WTC11 (cell line): ENCODE measurements at regions not wholly inside any gene's neighbourhood (a gene's known extent, or its start where the extent isn't known, plus 50 kb on each side); places are given as distances from the start of the nearest gene placed in this dataset.

Source experiments
- ATAC-seq: fragments of 200-7000 bp; cut with Tn5 transposase; 2 replicates; pipeline ENCODE4 v1.10.0; 2021; ENCODE audit warnings: mild to moderate bottlenecking, moderate library complexity
- CTCF ChIA-PET: fragments of 300-600 bp; sonication (Branson Sonifier 250); formaldehyde crosslinking; loops from one replicate; lab custom pipeline; 2021; ENCODE audit warnings: antibody characterized with exemption; lab: Charles Lee
- POLR2A ChIA-PET: fragments of 350-600 bp; sonication (Branson Sonifier 250); formaldehyde crosslinking; loops from one replicate; lab custom pipeline; 2021; ENCODE audit warnings: antibody characterized with exemption; lab: Charles Lee
- DNase-seq: peaks from one replicate; pipeline ENCODE4 v3.0.0; 2021; ENCODE audit warnings: low spot score
- H3K27ac Mint-ChIP-seq: 2 replicates; pipeline ENCODE4 v1.8.0; 2021; ENCODE audit warnings: mixed read lengths
- H3K27me3 Mint-ChIP-seq: 2 replicates; pipeline ENCODE4 v1.8.0; 2021; ENCODE audit warnings: low read depth, mild to moderate bottlenecking, moderate library complexity, mixed read lengths
- H3K36me3 Mint-ChIP-seq: 2 replicates; pipeline ENCODE4 v1.8.0; 2021; ENCODE audit warnings: mixed read lengths
- H3K4me1 Mint-ChIP-seq: 2 replicates; pipeline ENCODE4 v1.8.0; 2022; ENCODE audit warnings: mixed read lengths
- H3K4me3 Mint-ChIP-seq: 2 replicates; pipeline ENCODE4 v1.8.0; 2021; ENCODE audit warnings: mild to moderate bottlenecking, moderate library complexity, mixed read lengths
- H3K9me3 Mint-ChIP-seq: 2 replicates; pipeline ENCODE4 v1.8.0; 2021; ENCODE audit warnings: mixed read lengths
- EMX1 ChIP-seq: fragments of 250-450 bp; sonication (Bioruptor Pico); IDR thresholded peaks from 2 replicates; pipeline ENCODE4 v1.8.0; 2021; ENCODE audit warnings: mild to moderate bottlenecking
- GRHL2 ChIP-seq: fragments of 250-450 bp; sonication (Bioruptor Pico); IDR thresholded peaks from 2 replicates; pipeline ENCODE4 v1.8.0; 2022; ENCODE audit warnings: mild to moderate bottlenecking, moderate library complexity; ENCODE audit not compliant: insufficient replicate concordance, severe bottlenecking
- IRF2 ChIP-seq: sonication (generic); formaldehyde crosslinking; IDR thresholded peaks from 2 replicates; pipeline ENCODE4 v1.8.0; 2022; ENCODE audit warnings: low read depth, missing genetic modification reagents, borderline replicate concordance
- RELA ChIP-seq: sonication (generic); formaldehyde crosslinking; IDR thresholded peaks from 2 replicates; pipeline ENCODE4 v1.8.1; 2022; ENCODE audit warnings: missing genetic modification reagents, mild to moderate bottlenecking, borderline replicate concordance
- SMAD3 ChIP-seq: sonication (generic); formaldehyde crosslinking; IDR thresholded peaks from 2 replicates; pipeline ENCODE4 v1.8.0; 2022; ENCODE audit warnings: missing genetic modification reagents, mild to moderate bottlenecking, borderline replicate concordance
- SMAD4 ChIP-seq: sonication (generic); formaldehyde crosslinking; IDR thresholded peaks from 2 replicates; pipeline ENCODE4 v1.8.0; 2022; ENCODE audit warnings: mild to moderate bottlenecking, missing genetic modification reagents
- TEAD4 ChIP-seq: sonication (generic); formaldehyde crosslinking; IDR thresholded peaks from 2 replicates; pipeline ENCODE4 v1.8.0; 2022; ENCODE audit warnings: mild to moderate bottlenecking, missing genetic modification reagents
- ZNF423 ChIP-seq: fragments of 250-450 bp; sonication (Bioruptor Pico); IDR thresholded peaks from 2 replicates; pipeline ENCODE4 v2.1.2; 2022; ENCODE audit warnings: mild to moderate bottlenecking, moderate library complexity
- TF ChIP-seq, protein P1 (sequence below): sonication (generic); formaldehyde crosslinking; IDR thresholded peaks from 2 replicates; pipeline ENCODE4 v1.8.0; 2023; ENCODE audit warnings: missing genetic modification reagents
- TF ChIP-seq, protein P2 (sequence below): sonication (generic); formaldehyde crosslinking; IDR thresholded peaks from 2 replicates; pipeline ENCODE4 v1.8.0; 2022; ENCODE audit warnings: mild to moderate bottlenecking, missing genetic modification reagents
- TF ChIP-seq, protein P3 (sequence below): sonication (generic); formaldehyde crosslinking; IDR thresholded peaks from 2 replicates; pipeline ENCODE4 v1.8.1; 2022; ENCODE audit warnings: low read depth, mild to moderate bottlenecking, moderate library complexity, missing genetic modification reagents, borderline replicate concordance
- TF ChIP-seq, protein P4 (sequence below): sonication (generic); formaldehyde crosslinking; IDR thresholded peaks from 2 replicates; pipeline ENCODE4 v1.8.0; 2022; ENCODE audit warnings: mild to moderate bottlenecking, missing genetic modification reagents
- TF ChIP-seq, protein P5 (sequence below): sonication (generic); formaldehyde crosslinking; IDR thresholded peaks from 2 replicates; pipeline ENCODE4 v1.8.0; 2023; ENCODE audit warnings: missing genetic modification reagents, mild to moderate bottlenecking, borderline replicate concordance
- TF ChIP-seq, protein P6 (sequence below): fragments of 250-450 bp; sonication (Bioruptor Pico); IDR thresholded peaks from 2 replicates; pipeline ENCODE4 v1.9.0; 2021; ENCODE audit warnings: moderate library complexity, mild to moderate bottlenecking, inconsistent platforms, borderline replicate concordance
- TF ChIP-seq, protein P7 (sequence below): fragments of 250-450 bp; sonication (Bioruptor Pico); IDR thresholded peaks from 2 replicates; pipeline ENCODE4 v1.8.0; 2021; ENCODE audit warnings: mild to moderate bottlenecking
- TF ChIP-seq, protein P8 (sequence below): fragments of 250-450 bp; sonication (Bioruptor Pico); IDR thresholded peaks from 2 replicates; pipeline ENCODE4 v1.9.0; 2021; ENCODE audit warnings: mild to moderate bottlenecking

DNA sequence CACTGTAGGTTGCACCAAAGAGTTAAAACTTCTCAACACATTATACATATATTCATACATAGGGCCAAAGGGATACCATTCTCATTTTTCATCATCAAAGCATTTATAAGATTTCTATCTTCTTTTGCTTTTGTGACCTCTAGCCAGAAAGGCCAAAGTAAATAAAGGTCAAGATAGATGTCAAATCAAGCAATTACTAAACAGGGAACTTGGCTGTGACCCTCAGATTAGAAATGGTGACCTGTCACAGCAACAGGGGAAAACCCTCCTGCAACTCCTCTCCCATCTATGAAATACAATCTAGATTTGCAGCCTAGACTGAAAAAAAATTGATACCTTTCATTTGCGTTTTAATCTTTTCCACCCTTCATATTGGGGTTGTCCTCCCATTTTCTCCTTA is 225.6 kb upstream of the FAM241A start:
- no peaks in the 10 kb centered on the region for H3K4me1 Mint-ChIP-seq
- H3K9me3 Mint-ChIP-seq, result no peaks in the 10 kb centered on the region
- ATAC-seq (no peak), DNase-seq (no peak)
- H3K36me3 Mint-ChIP-seq, result no peaks in the 10 kb centered on the region
- H3K27ac Mint-ChIP-seq, result no peak overlapping the region
- H3K27me3 Mint-ChIP-seq, result no peaks in the 10 kb centered on the region; the same call in 1 of the 2 replicates
- no peak overlapping the region for H3K4me3 Mint-ChIP-seq
- CTCF ChIA-PET, result no interaction called here
- POLR2A ChIA-PET, result no interaction called here
- TF ChIP-seq, protein P1, sequence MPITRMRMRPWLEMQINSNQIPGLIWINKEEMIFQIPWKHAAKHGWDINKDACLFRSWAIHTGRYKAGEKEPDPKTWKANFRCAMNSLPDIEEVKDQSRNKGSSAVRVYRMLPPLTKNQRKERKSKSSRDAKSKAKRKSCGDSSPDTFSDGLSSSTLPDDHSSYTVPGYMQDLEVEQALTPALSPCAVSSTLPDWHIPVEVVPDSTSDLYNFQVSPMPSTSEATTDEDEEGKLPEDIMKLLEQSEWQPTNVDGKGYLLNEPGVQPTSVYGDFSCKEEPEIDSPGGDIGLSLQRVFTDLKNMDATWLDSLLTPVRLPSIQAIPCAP (CRISPR knock-in tag), result no peak
- no peak for TF ChIP-seq SMAD3
- TF ChIP-seq, protein P2, sequence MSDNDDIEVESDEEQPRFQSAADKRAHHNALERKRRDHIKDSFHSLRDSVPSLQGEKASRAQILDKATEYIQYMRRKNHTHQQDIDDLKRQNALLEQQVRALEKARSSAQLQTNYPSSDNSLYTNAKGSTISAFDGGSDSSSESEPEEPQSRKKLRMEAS (CRISPR knock-in tag), result no peak
- no peak for TF ChIP-seq ZNF423
- no peak for TF ChIP-seq GRHL2
- TF ChIP-seq TEAD4, result no peak
- TF ChIP-seq, protein P3, sequence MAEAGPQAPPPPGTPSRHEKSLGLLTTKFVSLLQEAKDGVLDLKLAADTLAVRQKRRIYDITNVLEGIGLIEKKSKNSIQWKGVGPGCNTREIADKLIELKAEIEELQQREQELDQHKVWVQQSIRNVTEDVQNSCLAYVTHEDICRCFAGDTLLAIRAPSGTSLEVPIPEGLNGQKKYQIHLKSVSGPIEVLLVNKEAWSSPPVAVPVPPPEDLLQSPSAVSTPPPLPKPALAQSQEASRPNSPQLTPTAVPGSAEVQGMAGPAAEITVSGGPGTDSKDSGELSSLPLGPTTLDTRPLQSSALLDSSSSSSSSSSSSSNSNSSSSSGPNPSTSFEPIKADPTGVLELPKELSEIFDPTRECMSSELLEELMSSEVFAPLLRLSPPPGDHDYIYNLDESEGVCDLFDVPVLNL, result no peak
- TF ChIP-seq RELA, result no peak
- TF ChIP-seq, protein P4, sequence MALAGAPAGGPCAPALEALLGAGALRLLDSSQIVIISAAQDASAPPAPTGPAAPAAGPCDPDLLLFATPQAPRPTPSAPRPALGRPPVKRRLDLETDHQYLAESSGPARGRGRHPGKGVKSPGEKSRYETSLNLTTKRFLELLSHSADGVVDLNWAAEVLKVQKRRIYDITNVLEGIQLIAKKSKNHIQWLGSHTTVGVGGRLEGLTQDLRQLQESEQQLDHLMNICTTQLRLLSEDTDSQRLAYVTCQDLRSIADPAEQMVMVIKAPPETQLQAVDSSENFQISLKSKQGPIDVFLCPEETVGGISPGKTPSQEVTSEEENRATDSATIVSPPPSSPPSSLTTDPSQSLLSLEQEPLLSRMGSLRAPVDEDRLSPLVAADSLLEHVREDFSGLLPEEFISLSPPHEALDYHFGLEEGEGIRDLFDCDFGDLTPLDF, result no peak
- no peak for TF ChIP-seq IRF2
- TF ChIP-seq, protein P5, sequence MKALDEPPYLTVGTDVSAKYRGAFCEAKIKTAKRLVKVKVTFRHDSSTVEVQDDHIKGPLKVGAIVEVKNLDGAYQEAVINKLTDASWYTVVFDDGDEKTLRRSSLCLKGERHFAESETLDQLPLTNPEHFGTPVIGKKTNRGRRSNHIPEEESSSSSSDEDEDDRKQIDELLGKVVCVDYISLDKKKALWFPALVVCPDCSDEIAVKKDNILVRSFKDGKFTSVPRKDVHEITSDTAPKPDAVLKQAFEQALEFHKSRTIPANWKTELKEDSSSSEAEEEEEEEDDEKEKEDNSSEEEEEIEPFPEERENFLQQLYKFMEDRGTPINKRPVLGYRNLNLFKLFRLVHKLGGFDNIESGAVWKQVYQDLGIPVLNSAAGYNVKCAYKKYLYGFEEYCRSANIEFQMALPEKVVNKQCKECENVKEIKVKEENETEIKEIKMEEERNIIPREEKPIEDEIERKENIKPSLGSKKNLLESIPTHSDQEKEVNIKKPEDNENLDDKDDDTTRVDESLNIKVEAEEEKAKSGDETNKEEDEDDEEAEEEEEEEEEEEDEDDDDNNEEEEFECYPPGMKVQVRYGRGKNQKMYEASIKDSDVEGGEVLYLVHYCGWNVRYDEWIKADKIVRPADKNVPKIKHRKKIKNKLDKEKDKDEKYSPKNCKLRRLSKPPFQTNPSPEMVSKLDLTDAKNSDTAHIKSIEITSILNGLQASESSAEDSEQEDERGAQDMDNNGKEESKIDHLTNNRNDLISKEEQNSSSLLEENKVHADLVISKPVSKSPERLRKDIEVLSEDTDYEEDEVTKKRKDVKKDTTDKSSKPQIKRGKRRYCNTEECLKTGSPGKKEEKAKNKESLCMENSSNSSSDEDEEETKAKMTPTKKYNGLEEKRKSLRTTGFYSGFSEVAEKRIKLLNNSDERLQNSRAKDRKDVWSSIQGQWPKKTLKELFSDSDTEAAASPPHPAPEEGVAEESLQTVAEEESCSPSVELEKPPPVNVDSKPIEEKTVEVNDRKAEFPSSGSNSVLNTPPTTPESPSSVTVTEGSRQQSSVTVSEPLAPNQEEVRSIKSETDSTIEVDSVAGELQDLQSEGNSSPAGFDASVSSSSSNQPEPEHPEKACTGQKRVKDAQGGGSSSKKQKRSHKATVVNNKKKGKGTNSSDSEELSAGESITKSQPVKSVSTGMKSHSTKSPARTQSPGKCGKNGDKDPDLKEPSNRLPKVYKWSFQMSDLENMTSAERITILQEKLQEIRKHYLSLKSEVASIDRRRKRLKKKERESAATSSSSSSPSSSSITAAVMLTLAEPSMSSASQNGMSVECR (CRISPR knock-in tag), result no peak
- TF ChIP-seq, protein P6, sequence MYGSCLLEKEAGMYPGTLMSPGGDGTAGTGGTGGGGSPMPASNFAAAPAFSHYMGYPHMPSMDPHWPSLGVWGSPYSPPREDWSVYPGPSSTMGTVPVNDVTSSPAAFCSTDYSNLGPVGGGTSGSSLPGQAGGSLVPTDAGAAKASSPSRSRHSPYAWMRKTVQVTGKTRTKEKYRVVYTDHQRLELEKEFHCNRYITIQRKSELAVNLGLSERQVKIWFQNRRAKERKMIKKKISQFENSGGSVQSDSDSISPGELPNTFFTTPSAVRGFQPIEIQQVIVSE (CRISPR knock-in tag), result no peak
- TF ChIP-seq, protein P7, sequence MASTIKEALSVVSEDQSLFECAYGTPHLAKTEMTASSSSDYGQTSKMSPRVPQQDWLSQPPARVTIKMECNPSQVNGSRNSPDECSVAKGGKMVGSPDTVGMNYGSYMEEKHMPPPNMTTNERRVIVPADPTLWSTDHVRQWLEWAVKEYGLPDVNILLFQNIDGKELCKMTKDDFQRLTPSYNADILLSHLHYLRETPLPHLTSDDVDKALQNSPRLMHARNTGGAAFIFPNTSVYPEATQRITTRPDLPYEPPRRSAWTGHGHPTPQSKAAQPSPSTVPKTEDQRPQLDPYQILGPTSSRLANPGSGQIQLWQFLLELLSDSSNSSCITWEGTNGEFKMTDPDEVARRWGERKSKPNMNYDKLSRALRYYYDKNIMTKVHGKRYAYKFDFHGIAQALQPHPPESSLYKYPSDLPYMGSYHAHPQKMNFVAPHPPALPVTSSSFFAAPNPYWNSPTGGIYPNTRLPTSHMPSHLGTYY, result no peak
- no peak for TF ChIP-seq EMX1 (CRISPR knock-in tag)
- TF ChIP-seq SMAD4 (CRISPR knock-in tag), result no peak

DNA sequence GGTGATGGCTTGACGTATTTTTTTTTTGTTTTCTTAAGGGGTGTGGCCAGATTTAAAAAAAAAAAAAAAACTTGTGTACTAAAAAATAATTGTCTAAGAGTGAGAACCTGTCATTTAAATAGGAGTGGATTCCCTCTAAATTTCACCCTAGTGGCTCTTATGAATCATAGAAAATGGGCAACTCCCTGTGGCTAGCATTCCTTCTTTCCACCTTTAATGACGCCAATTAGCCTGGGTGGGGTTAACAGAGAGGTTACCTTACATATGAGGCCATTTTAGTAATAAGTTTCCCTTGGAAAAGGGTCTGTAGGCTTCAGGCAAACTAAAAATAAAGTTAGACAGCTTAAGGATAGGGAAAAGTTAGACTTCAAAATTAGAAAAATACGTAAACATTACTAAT is 223.5 kb upstream of the FAM241A start:
- no peaks in the 10 kb centered on the region; the same call in 1 of the 2 replicates for H3K27me3 Mint-ChIP-seq
- no peak overlapping the region for H3K27ac Mint-ChIP-seq
- H3K36me3 Mint-ChIP-seq, result no peaks in the 10 kb centered on the region
- H3K9me3 Mint-ChIP-seq, result no peaks in the 10 kb centered on the region
- H3K4me1 Mint-ChIP-seq, result no peaks in the 10 kb centered on the region
- CTCF ChIA-PET, result no interaction called here
- DNase-seq (no peak), ATAC-seq (no peak)
- POLR2A ChIA-PET, result no interaction called here
- H3K4me3 Mint-ChIP-seq, result no peak overlapping the region
- TF ChIP-seq, protein P8, sequence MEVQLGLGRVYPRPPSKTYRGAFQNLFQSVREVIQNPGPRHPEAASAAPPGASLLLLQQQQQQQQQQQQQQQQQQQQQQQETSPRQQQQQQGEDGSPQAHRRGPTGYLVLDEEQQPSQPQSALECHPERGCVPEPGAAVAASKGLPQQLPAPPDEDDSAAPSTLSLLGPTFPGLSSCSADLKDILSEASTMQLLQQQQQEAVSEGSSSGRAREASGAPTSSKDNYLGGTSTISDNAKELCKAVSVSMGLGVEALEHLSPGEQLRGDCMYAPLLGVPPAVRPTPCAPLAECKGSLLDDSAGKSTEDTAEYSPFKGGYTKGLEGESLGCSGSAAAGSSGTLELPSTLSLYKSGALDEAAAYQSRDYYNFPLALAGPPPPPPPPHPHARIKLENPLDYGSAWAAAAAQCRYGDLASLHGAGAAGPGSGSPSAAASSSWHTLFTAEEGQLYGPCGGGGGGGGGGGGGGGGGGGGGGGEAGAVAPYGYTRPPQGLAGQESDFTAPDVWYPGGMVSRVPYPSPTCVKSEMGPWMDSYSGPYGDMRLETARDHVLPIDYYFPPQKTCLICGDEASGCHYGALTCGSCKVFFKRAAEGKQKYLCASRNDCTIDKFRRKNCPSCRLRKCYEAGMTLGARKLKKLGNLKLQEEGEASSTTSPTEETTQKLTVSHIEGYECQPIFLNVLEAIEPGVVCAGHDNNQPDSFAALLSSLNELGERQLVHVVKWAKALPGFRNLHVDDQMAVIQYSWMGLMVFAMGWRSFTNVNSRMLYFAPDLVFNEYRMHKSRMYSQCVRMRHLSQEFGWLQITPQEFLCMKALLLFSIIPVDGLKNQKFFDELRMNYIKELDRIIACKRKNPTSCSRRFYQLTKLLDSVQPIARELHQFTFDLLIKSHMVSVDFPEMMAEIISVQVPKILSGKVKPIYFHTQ, result no peak
